ENCODE measurements at regions not wholly inside any gene's neighbourhood (a gene's known extent, or its start where the extent isn't known, plus 50 kb on each side); places are given as distances from the start of the nearest gene placed in this dataset.

GRCh38 chr4:120327276-120327675 is 260.6 kb upstream of the MAD2L1 start:
- TF ChIP-seq CTCF (IDR thresholded peaks at IDR 0.05) (no peak), POLR2A (IDR thresholded peaks at IDR 0.05) (no peak)
